Esophagus (tissue), 2 donors: ENCODE measurements at regions not wholly inside any gene's neighbourhood (a gene's known extent, or its start where the extent isn't known, plus 50 kb on each side); places are given as distances from the start of the nearest gene placed in this dataset.

Source experiments
- H3K27ac ChIP-seq, 2 donors: one replicate each; pipeline ENCODE4 v1.5.1; 2013; ENCODE audit warnings: low read depth in 2 of 2, mild to moderate bottlenecking in 2 of 2, inconsistent platforms in 1 of 2, low read length in 1 of 2, moderate library complexity in 1 of 2
- H3K27me3 ChIP-seq, 2 donors: one replicate each; pipeline ENCODE4 v1.6.1; 2013; ENCODE audit warnings: low read length in 2 of 2, control low read depth in 1 of 2, mild to moderate bottlenecking in 1 of 2; ENCODE audit not compliant: insufficient read depth in 2 of 2, control insufficient read depth in 1 of 2
- H3K36me3 ChIP-seq, 2 donors: one replicate each; pipeline ENCODE4 v1.6.1; 2013; ENCODE audit warnings: low read length in 1 of 2; ENCODE audit not compliant: control insufficient read depth in 2 of 2, insufficient read depth in 2 of 2
- H3K4me1 ChIP-seq, 2 donors: one replicate each; pipeline ENCODE4 v1.6.1; 2013; ENCODE audit warnings: low read length in 1 of 2; ENCODE audit not compliant: control insufficient read depth in 2 of 2, insufficient read depth in 2 of 2
- H3K4me3 ChIP-seq, 2 donors: one replicate each; pipeline ENCODE4 v1.5.1; 2013; ENCODE audit warnings: low read length in 2 of 2, mild to moderate bottlenecking in 2 of 2, low read depth in 1 of 2, moderate library complexity in 1 of 2
- H3K9me3 ChIP-seq, 2 donors: one replicate each; pipeline ENCODE4 v1.6.1; 2013; ENCODE audit warnings: mild to moderate bottlenecking in 2 of 2, low read depth in 1 of 2, low read length in 1 of 2, moderate library complexity in 1 of 2; ENCODE audit not compliant: control insufficient read depth in 2 of 2, insufficient read depth in 1 of 2
- WGBS, 2 donors: extraction: QIAGEN DNeasy Blood & Tissue Kit; methylation state at CpG; one replicate each; pipeline ENCODE4 v1.1.7; 2013; 5-methylcytosine and 5-hydroxymethylcytosine counted together
- donor health status: healthy with polysubstance abuse.
- donor health status: Bipolar disorder and iron deficiency.

DNA sequence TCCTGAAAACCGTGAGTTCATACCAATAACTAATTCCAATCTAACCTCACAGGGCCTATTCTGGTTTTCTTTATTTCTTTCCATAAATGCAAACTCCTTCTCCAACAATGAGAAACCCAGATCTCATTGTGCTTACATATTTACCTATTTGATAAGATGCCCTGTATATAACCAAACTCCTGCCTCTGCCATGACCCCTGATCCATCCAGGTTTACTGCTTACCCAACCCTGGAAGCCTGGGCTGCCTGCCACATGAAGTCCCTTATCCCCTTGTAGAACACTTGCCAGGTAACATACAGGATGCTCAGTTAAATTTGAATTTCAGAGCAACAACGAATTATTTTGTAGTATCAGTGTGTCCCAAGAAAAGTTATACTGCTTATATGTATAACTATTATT lies 766.1 kb downstream of the LTN1 start:
- H3K4me1 ChIP-seq = no peaks in the 10 kb centered on the region
- 74 to 83% methylated on average over 2 of the region's 2 CpGs for WGBS, 2 donors

GRCh38 chr21:28224191-28224726 lies 768.4 kb downstream of the LTN1 start:
- Histone ChIP-seq H3K9me3 (no peaks in the 10 kb centered on the region), H3K36me3 (no peaks in the 10 kb centered on the region), H3K4me3 (no peak overlapping the region), H3K27ac (no peak overlapping the region), H3K4me1 (no peaks in the 10 kb centered on the region), H3K27me3 (no peaks in the 10 kb centered on the region)
- 71 to 81% methylated on average over 6 of the region's 6 CpGs for WGBS, 2 donors

More for the DNA sequence above, 766.1 kb downstream of the LTN1 start:
- no peak overlapping the region for H3K4me3 ChIP-seq
- H3K9me3 ChIP-seq = no peaks in the 10 kb centered on the region
- no peaks in the 10 kb centered on the region for H3K27me3 ChIP-seq
- no peaks in the 10 kb centered on the region for H3K36me3 ChIP-seq
- H3K27ac ChIP-seq = no peak overlapping the region

DNA sequence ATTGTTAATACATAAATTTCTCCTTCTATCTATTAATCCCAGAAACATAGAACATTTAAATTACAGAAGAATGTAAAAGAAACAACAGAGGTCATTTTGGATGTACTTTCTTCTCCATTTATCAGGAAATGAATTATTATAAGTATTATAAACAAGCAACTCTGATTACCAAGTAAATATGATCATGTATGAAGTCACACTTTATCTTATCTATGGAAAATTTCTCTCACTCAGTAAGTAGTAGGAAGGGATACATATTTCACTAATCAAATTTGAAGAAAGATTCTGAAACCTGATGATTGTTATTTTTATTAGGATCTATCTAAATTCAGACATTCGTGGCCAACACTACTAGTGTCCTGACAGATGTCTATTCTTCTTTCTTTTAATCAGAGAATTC lies 770.7 kb downstream of the LTN1 start:
- Histone ChIP-seq H3K4me1 (no peaks in the 10 kb centered on the region), H3K27me3 (no peaks in the 10 kb centered on the region), H3K9me3 (no peaks in the 10 kb centered on the region), H3K27ac (no peak overlapping the region), H3K4me3 (no peak overlapping the region), H3K36me3 (no peaks in the 10 kb centered on the region)
- WGBS, 2 donors = 64 to 70% methylated on average over 1 of the region's 1 CpG

- Histone ChIP-seq H3K4me3 (no peak overlapping the region), H3K27me3 (no peaks in the 10 kb centered on the region), H3K4me1 (no peaks in the 10 kb centered on the region), H3K36me3 (no peaks in the 10 kb centered on the region), H3K9me3 (no peaks in the 10 kb centered on the region), H3K27ac (no peak overlapping the region)
- 15 to 32% methylated on average over 2 of the region's 2 CpGs for WGBS, 2 donors
Observed at GRCh38 chr21:28220680-28221079, 772.0 kb downstream of the LTN1 start.

- H3K36me3 ChIP-seq = no peaks in the 10 kb centered on the region
- no peaks in the 10 kb centered on the region for H3K4me1 ChIP-seq
- no peak overlapping the region for H3K27ac ChIP-seq
- no peaks in the 10 kb centered on the region for H3K27me3 ChIP-seq
- WGBS, 2 donors = 29 to 49% methylated on average over 1 of the region's 1 CpG
- no peaks in the 10 kb centered on the region for H3K9me3 ChIP-seq
- no peak overlapping the region for H3K4me3 ChIP-seq
Observed at GRCh38 chr21:28216976-28217523, 775.6 kb downstream of the LTN1 start.

DNA sequence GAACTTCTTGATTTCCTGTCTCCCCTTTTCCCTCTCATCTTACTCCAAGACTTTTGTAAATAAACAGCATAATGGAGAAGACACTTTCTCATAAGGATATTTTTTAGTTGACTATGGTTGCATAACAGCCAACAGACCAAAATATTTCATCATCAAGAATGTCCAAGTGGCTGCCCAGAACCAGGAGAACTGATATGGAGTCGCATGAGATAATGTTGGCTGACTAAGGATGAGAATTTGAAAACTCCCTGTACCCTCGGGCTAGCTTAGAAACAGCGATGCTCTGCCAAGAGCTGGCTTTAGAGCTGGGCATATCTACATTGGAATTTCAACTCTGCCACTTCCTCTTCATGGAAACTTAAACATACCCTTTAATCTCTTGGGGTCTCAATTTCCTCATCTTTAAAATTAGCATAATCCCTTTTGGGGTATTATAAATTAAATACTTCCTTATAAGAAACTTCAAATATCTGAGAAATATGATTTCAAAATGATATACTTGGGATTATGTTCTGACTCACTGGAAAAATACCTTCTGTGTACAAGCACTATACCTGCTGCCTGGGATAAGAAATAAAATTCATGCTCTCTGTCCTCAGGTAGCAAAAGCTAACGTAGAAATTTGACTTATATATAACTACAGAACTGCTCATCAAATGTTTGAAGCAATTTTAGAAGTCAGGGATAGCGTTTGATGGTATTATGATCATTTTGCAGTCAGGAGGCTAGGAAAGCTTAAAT lies 777.3 kb downstream of the LTN1 start:
- no peaks in the 10 kb centered on the region for H3K36me3 ChIP-seq
- no peak overlapping the region for H3K4me3 ChIP-seq
- WGBS, 2 donors = 35 to 39% methylated on average over 5 of the region's 5 CpGs
- H3K9me3 ChIP-seq = no peaks in the 10 kb centered on the region
- no peaks in the 10 kb centered on the region for H3K27me3 ChIP-seq
- H3K4me1 ChIP-seq = no peaks in the 10 kb centered on the region
- no peak overlapping the region for H3K27ac ChIP-seq

DNA sequence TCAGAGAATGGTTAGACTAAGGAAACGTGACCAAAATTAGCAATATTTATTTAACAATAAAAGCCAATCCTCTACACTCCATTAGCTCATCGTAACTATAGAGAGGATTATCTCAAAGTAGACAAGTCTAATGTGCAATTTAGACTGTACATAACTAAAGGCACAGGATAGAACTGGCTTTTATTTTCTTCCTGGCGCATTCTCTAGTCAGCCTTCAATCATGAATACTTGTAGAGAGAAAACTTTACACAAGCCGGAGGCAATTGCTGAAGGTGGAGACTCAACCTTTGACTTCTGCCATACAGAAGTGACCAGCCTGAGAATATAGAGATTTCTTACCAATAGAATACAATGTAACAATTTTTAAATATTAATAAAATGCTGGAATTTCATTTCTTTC lies 777.9 kb downstream of the LTN1 start:
- Histone ChIP-seq H3K27me3 (no peaks in the 10 kb centered on the region), H3K4me1 (no peaks in the 10 kb centered on the region), H3K27ac (no peak overlapping the region), H3K36me3 (no peaks in the 10 kb centered on the region), H3K4me3 (no peak overlapping the region), H3K9me3 (no peaks in the 10 kb centered on the region)
- 62 to 71% methylated on average over 4 of the region's 4 CpGs for WGBS, 2 donors

DNA sequence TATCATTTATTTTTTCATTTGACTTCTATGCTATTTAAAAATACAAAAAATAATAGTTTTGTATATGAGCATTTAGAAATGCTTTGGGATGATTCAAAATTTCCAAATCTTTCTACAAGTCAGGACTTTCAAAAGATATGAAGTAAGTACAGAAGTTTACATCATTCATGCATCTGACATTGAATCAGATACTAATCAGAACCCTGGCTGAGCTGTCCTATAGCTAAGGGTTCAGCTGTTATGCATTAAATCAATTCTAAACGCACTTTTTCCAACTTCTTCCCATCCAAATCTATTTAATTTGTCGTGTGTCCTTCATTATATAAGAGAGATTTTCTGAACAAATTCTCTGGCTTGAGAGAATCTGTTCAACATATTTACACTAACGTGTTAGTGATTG lies 779.4 kb downstream of the LTN1 start:
- H3K27ac ChIP-seq = no peak overlapping the region
- H3K4me1 ChIP-seq = no peaks in the 10 kb centered on the region
- H3K4me3 ChIP-seq = no peak overlapping the region
- H3K9me3 ChIP-seq = no peaks in the 10 kb centered on the region
- H3K27me3 ChIP-seq = no peaks in the 10 kb centered on the region
- no peaks in the 10 kb centered on the region for H3K36me3 ChIP-seq
- WGBS, 2 donors = 86 to 90% methylated on average over 3 of the region's 3 CpGs

DNA sequence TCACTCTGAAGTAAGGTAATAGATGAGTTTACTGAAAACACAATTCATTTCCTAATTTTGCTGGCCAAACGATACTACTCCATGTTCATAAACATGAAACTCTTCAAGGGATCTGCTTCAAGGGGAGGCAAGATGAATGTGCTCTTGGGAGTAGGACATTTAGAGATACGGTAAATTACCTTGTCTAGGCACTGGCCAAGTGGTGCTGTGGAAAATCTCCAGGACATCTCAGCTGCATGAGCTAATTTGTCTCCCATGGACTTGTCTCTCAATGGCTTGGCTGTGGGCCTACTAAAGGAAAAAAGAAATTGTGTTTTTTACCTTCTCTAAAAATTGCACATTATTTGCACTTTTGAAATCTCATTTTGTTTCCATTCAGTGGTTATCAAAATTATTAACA lies 780.6 kb downstream of the LTN1 start:
- Histone ChIP-seq H3K36me3 (no peaks in the 10 kb centered on the region), H3K4me3 (no peak overlapping the region), H3K9me3 (no peaks in the 10 kb centered on the region), H3K27me3 (no peaks in the 10 kb centered on the region), H3K27ac (no peak overlapping the region), H3K4me1 (no peaks in the 10 kb centered on the region)
- WGBS, 2 donors = 80 to 84% methylated on average over 2 of the region's 2 CpGs
